Hematopoietic multipotent progenitor cell treated with erythropoietin and hydrocortisone succinate and interleukin-3 and kit ligand, for 15 days (in vitro differentiated cells): ENCODE measurements at regions not wholly inside any gene's neighbourhood (a gene's known extent, or its start where the extent isn't known, plus 50 kb on each side); places are given as distances from the start of the nearest gene placed in this dataset.

ENCODE experiments used
- DNase-seq: peaks from one replicate; pipeline ENCODE4 v3.0.0-alpha.2; 2015; ENCODE audit warnings: low spot score

GRCh38 chr2:150417278-150417677 lies 70.2 kb downstream of the RND3 start:
- no peak for DNase-seq

DNA sequence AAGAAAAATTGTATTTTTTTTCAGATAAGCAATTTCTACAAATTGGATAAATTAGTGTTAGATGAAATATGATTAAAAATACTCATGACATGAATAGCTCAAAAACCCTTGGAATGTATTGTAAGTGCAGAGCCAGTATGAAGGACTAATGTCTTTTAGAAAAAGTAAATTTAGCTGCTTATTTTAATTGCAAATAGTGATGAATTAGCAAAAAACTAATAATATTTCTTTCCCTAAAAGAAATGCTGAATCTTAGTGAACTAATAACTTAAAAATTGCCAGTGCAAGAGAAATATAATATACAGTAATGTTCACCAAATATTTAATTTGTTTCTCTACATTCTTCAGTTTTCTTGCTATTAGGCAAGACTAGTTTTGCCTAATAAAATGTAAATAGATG lies 72.4 kb downstream of the RND3 start:
- DNase-seq, result no peak

DNA sequence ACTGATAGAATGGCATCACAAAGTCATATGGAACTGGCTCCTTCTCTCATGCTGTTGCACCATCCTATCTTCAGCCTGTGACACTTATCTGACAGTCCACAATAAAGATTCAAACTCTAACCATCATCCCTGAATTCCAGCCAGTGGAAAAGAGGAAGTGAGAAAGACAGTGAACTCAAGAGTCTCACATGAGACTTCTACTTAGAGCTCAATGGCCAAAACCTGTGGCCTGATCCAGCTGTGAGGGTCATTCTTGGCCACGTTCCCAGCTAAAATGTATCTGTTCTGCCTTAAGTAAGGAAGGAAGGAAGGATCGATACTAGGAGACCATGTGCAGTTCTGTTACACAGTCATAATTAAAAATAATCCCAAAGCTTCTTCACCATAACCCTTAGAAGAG lies 73.6 kb downstream of the RND3 start:
- DNase-seq, result no peak

GRCh38 chr2:150413366-150413765 lies 74.1 kb downstream of the RND3 start:
- DNase-seq, result no peak

DNA sequence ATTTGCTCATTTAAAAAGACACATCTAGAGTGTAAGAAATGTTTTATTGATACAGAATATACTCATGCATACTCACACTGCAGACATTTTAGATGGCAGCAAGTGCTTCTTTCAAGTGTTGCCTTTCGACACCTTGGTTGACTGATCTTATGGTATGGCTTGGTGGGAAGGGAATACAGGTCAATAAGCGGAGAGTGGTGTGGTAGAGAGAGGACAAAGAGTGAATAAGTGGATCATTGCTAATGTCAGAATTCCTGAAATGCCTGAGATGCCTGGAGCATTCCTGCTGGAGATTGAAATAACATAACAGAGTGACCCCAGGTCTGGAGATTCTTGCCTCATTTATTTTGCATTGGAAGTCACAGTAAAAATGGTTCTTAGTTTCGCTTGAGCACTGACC lies 76.7 kb downstream of the RND3 start:
- no peak for DNase-seq

DNA sequence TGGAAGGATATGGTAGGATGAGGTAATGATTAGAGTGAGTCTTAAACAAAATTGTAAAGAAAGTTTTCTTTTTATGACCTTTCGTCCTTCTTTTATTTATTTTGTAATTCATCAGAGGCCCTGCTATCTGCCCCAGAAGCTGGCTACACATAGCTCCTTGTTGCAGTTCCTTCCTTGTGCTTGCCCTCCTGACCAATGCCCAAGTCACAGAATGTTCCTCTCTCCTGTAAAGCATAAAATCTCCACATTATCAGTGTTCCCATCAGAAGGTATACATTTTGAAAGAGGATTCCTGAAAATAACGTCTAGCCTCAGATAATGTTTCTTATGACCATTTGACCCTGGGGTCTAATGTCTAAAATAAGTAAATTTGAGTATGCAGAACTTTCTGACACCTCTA lies 78.3 kb downstream of the RND3 start:
- DNase-seq, result no peak

DNA sequence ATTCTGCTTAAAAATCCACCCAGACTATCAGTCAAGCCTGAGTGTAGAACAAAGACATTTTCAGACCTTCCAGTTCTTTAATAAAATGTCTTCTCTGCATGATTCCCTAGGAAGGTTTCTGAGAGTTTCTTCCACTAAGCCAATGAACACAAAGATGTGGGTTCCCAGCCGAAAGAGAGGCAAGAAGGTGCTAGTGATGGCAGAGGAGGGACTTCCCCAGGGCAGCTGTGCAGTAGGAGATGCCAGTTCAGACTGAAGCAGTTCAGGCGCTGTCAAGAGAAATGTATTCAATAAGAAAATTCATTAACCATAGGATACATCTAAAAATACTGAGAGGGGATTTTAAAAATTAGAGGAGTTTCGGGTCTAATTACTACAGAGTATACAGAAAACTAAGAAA lies 83.3 kb downstream of the RND3 start:
- no peak for DNase-seq

DNA sequence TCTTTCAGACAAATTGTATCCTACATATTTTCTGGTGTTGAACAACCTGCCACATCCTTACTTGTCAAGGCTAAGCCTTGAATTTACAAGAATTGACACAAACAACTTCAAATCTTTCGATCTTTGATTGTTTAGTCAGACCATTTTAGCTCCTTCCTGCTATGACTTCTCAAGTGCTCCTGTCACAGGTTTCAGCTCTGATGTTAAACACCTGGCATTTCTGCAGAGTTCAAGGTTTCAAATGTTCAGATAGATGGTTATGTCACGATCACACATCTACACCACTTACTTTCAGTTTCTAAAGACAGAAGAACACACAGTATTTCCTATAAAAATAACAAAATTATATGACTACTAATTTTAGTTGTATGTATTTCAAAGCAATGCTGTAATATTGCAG lies 84.0 kb downstream of the RND3 start:
- no peak for DNase-seq

- no peak for DNase-seq
Observed at GRCh38 chr2:150402953-150403352, 84.5 kb downstream of the RND3 start.

GRCh38 chr2:150400849-150401248 lies 86.6 kb downstream of the RND3 start:
- DNase-seq, result no peak

DNA sequence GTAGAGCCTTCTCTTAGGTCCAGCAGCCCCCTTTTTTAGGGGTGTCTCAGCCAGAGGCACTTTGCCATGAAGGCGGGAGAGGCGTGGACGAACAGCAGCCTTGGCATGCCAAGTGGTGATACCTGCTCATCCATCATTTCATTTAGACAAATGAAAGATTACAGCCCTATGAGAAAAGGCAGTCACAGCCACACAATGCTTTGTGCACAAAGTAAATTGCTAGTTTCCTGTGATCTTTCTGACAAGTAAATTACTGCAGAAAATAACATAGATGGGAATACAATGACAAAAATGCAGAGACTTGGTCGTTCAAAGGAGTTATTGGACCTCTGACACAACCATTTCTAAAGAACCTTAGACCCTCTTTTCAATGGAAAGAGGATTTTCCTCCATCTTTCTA lies 94.9 kb downstream of the RND3 start:
- DNase-seq, result no peak

- DNase-seq, result no peak
Observed at GRCh38 chr2:150391779-150392178, 95.7 kb downstream of the RND3 start.

DNA sequence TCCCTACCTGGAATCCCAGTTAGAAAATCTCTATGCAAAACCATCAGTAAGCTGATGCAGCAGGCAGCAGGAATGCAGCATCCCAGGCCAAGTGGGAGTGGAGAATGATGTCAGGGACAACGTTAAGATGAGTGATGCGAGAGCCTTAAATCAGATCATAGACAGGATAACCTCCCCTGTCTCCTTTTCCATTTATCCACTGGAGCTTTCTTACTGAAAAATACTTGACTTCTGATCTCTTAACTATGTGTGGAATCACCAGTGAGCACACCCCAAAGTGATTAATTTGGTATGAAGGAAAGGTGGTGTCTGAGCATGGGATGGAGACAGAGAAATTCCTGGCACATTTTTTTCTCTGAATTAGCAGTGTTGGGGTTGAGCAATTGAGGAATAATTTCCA lies 98.0 kb downstream of the RND3 start:
- no peak for DNase-seq

GRCh38 chr2:150388289-150388625 lies 99.2 kb downstream of the RND3 start:
- DNase-seq, result no peak

DNA sequence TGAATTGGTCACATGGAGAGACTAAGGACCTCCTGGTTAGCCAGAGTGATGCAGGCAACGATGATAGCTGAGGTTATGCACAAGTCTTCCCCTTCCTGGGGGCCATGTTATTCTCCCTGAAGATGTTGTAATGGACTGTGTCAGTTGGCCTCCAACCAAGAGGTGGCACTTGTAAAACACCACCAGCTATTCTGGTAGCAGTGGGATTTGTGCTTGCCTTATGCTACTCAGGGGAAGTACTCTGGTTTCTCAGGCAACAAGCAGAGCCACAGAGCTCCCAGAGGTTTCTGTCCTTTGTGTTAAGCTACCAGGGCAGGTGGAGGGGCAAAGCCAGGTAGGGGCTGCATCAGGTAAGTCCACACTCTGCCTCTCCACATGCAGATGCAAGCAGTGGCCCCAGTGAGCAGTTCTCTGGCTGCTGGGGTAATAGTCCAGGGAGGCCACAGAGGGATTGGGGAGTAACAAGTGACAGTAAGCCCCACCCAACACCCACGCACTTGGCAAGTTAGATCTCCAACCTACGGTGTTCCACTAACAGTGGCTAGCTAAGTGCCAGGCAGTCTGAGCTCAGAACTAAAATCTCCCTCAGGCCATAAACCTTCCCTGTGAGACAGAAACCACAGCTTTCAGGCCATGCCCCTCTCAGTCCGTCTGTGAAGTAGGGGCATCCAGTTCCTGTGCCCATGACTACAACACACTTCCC lies 99.7 kb downstream of the RND3 start:
- DNase-seq, result no peak

- DNase-seq, result no peak
Observed at GRCh38 chr2:150385211-150385610, 102.3 kb downstream of the RND3 start.

- no peak for DNase-seq
Observed at GRCh38 chr2:150383587-150383986, 103.9 kb downstream of the RND3 start.

DNA sequence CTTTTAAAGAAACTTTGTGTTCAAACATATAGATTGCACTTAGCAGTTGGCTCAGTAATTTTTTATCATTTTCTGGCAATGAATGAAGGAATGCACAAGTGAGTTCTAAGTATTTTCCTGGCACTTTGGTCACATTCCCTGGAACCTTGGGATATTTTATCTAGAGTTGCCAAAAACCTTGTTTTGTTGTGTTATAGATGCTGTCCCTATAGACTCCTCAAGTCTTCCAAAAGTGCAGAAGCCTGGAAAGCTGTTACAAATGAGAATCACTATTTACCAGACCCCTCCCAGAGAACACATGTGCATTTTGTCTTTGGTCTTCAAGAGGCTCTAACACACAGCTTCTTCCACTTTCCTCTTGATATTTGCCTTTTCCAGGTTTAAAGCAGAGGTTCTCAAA lies 108.3 kb downstream of the RND3 start:
- DNase-seq, result no peak

GRCh38 chr2:150378686-150379085 lies 108.8 kb downstream of the RND3 start:
- no peak for DNase-seq

DNA sequence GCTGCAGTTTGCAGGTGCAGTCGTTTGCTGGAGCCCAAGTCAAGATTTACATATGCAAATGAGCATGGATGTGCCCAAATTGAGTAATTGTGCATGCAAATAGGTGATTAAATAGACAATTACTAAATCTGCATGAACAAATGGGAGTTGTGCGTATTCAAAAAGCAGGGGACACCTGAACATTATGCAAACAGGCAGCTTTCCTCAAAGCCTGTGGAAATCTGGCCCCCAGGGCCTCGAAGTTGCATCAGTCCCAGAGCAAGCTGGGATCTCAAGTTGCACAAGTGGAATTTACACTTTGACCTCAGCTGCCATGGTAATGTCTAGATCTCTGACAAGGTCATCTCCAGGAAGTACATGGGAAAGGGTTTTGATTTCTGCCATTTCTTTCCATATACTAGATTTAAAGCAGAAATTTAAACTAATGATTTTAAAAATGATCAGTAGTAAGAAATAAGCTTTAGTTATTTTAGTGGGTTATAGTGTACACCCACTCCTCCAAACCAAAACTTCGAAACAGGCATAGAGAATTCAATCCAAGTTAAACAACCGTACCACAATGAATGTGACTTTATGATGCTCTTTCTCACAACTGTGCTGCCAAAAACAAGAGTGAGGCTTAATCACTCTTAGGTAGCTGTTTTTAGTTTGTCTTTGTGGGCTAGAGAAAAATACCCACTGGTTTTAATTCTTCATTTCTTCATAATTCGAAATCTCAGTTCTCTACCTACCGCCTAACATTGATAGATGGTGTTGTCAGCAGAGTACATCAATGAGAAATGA lies 110.7 kb downstream of the RND3 start:
- no peak for DNase-seq

GRCh38 chr2:150375333-150375732 lies 112.1 kb downstream of the RND3 start:
- DNase-seq, result no peak

- no peak for DNase-seq
Observed at GRCh38 chr2:150374492-150374891, 113.0 kb downstream of the RND3 start.

DNA sequence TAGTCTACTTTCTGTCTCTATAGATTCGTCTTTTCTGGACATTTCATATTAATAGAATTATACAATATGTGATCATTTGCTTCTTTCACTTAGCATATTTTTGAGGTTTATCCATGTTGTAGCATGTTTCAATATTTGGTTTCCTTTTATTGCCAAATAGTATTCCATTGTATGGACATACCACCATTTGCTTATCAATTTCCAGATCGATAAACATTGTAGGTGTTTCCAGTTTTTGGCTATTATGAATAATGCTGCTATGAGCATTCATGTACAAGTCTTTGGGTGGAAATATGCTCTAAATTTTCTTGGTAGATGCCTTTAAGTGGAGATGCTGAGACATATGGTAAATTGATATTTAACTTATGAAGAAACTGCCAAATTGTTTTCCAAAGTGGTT lies 114.1 kb downstream of the RND3 start:
- DNase-seq, result no peak
